B cell (primary cell): ENCODE measurements at regions not wholly inside any gene's neighbourhood (a gene's known extent, or its start where the extent isn't known, plus 50 kb on each side); places are given as distances from the start of the nearest gene placed in this dataset.

Experiments used
- ATAC-seq: fragments of 200-7000 bp; cut with Tn5 transposase; one replicate; pipeline ENCODE4 v1.10.0; 2021; ENCODE audit warnings: low read depth, mild to moderate bottlenecking, moderate number of reproducible peaks, moderate library complexity
- CTCF ChIA-PET: fragments of 350-600 bp; sonication (Branson Sonifier 250); formaldehyde crosslinking; loops from one replicate; lab custom pipeline; 2021; ENCODE audit warnings: antibody characterized with exemption, inconsistent platforms; lab: Charles Lee
- POLR2A ChIA-PET: fragments of 350-600 bp; sonication (Branson Sonifier 250); formaldehyde crosslinking; loops from one replicate; lab custom pipeline; 2021; ENCODE audit warnings: antibody characterized with exemption; lab: Charles Lee
- DNase-seq: peaks from one replicate; pipeline ENCODE4 v3.0.0; 2013
- H2AFZ ChIP-seq: 2 replicates; pipeline ENCODE4 v1.6.1; 2012; ENCODE audit warnings: mild to moderate bottlenecking, low read depth, low read length; ENCODE audit not compliant: insufficient read depth, poor library complexity, severe bottlenecking
- H3K27ac ChIP-seq, 2 donors: 1 replicate in 1 of 2; 2 replicates in 1 of 2; pipeline ENCODE4 v1.5.1; 2012 to 2013; ENCODE audit warnings: low read length in 2 of 2, mild to moderate bottlenecking in 2 of 2, moderate library complexity in 1 of 2
- H3K27me3 ChIP-seq, 4 experiments: fragments of 200-600 bp in 1 of 4; sonication (generic) in 1 of 4; replicated peaks in 1 of 4; 1 replicate in 2 of 4; 2 replicates in 2 of 4; pipeline versions ENCODE4 v1.6.1 to v1.7.0; 2013 to 2016; ENCODE audit warnings: low read length in 3 of 4, mild to moderate bottlenecking in 2 of 4, mixed read lengths in 1 of 4, moderate library complexity in 1 of 4; ENCODE audit not compliant: insufficient read depth in 4 of 4, control insufficient read depth in 3 of 4; ENCODE audit errors: control extremely low read depth in 1 of 4
- H3K36me3 ChIP-seq, 2 experiments: replicated peaks in 1 of 2; 1 replicate in 1 of 2; 2 replicates in 1 of 2; pipeline versions ENCODE4 v1.6.1 to v1.7.1; 2013; ENCODE audit warnings: low read length in 1 of 2; ENCODE audit not compliant: insufficient read depth in 2 of 2, control insufficient read depth in 1 of 2; ENCODE audit errors: control extremely low read depth in 1 of 2, extremely low read depth in 1 of 2
- H3K4me1 ChIP-seq, 2 donors: fragments of 200-600 bp in 1 of 2; sonication (generic) in 1 of 2; 1 replicate in 1 of 2; 2 replicates in 1 of 2; pipeline versions ENCODE4 v1.5.1 to v1.6.1; 2013 to 2017; ENCODE audit warnings: low read length in 2 of 2; ENCODE audit not compliant: control insufficient read depth in 2 of 2, insufficient read depth in 2 of 2
- H3K4me2 ChIP-seq: replicated peaks from 2 replicates; pipeline ENCODE3; 2012; ENCODE audit warnings: mild to moderate bottlenecking, low read depth, low read length; ENCODE audit not compliant: poor library complexity, severe bottlenecking
- H3K4me3 ChIP-seq, 5 experiments: fragments of 200-600 bp in 1 of 5; sonication (generic) in 1 of 5; 1 replicate in 3 of 5; 2 replicates in 2 of 5; pipeline versions ENCODE4 v1.5.1 to v1.7.0; 2011 to 2016; ENCODE audit warnings: low read length in 4 of 5, mild to moderate bottlenecking in 4 of 5, low read depth in 2 of 5, control low read depth in 1 of 5, moderate library complexity in 1 of 5; ENCODE audit not compliant: insufficient read depth in 1 of 5; ENCODE audit errors: control extremely low read depth in 1 of 5, extremely low read depth in 1 of 5
- H3K79me2 ChIP-seq: fragments of 200-600 bp; sonication (generic); one replicate; pipeline ENCODE4 v1.6.0; 2016; ENCODE audit warnings: low read length; ENCODE audit not compliant: control insufficient read depth, insufficient read depth
- H3K9ac ChIP-seq: fragments of 200-600 bp; sonication (generic); 2 replicates; pipeline ENCODE4 v1.6.1; 2017; ENCODE audit warnings: mild to moderate bottlenecking, low read length, moderate library complexity
- H3K9me3 ChIP-seq, 3 donors: one replicate each; pipeline versions ENCODE4 v1.6.1 to v1.7.1; 2013; ENCODE audit warnings: low read length in 2 of 3; ENCODE audit not compliant: control insufficient read depth in 2 of 3, insufficient read depth in 1 of 3; ENCODE audit errors: control extremely low read depth in 1 of 3
- H4K20me1 ChIP-seq: 2 replicates; pipeline ENCODE4 v1.6.0; 2012; ENCODE audit warnings: mild to moderate bottlenecking, low read length; ENCODE audit not compliant: insufficient read depth, control insufficient read depth, poor library complexity, severe bottlenecking
- H3K27ac Mint-ChIP-seq: one replicate; pipeline ENCODE4 v1.8.0; 2021; ENCODE audit warnings: mixed read lengths
- H3K27me3 Mint-ChIP-seq: one replicate; pipeline ENCODE4 v1.8.0; 2021; ENCODE audit warnings: mixed read lengths
- H3K4me1 Mint-ChIP-seq: one replicate; pipeline ENCODE4 v1.8.0; 2021; ENCODE audit warnings: mixed read lengths
- H3K4me3 Mint-ChIP-seq: one replicate; pipeline ENCODE4 v1.8.0; 2021; ENCODE audit warnings: mixed read lengths
- H3K9me3 Mint-ChIP-seq: one replicate; pipeline ENCODE4 v1.8.0; 2022; ENCODE audit warnings: mixed read lengths; ENCODE audit not compliant: insufficient read depth
- EZH2 ChIP-seq: IDR thresholded peaks from 2 replicates; pipeline ENCODE4 v1.6.1; 2012; ENCODE audit warnings: borderline replicate concordance, low read depth, mild to moderate bottlenecking, moderate library complexity, low read length; ENCODE audit not compliant: insufficient read depth, poor library complexity, severe bottlenecking
- WGBS: methylation state at CpG from one replicate; pipeline ENCODE4 v1.1.5; 2013; ENCODE audit warnings: missing lambda C conversion rate; ENCODE audit not compliant: insufficient coverage; 5-methylcytosine and 5-hydroxymethylcytosine counted together
- intact Hi-C: fragments of 100-400 bp; cut with micrococcal nuclease; formaldehyde crosslinking; loops from one replicate; pipeline ENCODE4 v1.10.0; 2022
- TF ChIP-seq, protein P1 (sequence below): fragments of 200-600 bp; IDR thresholded peaks from one replicate; pipeline ENCODE4 v1.8.0; 2022; ENCODE audit warnings: antibody characterized with exemption, mild to moderate bottlenecking

DNA sequence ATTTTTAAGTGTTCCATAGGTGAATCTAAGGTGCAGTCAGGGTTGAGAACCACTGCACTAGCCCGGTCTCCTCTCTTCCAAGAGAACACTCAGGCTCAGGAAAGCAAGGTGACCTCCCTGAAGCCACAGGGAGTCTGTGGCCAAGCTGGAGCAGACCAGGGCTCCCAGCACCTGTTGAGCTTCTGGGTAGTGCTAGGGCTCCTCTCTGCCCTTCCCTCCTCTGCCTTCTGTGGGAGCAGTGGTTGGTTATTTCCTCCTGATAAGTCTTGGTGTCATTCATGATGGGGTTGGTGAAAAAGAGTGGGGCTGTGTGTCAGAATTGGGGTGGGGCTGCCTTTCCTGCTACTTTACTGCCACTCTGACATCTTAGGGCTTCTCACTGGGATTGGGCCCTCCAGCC lies 163.1 kb upstream of the UMPS start:
- intact Hi-C loops = no loop called here
- Histone ChIP-seq H4K20me1 (no peaks in the 10 kb centered on the region), H3K27ac (no peak overlapping the region), H3K36me3 (no peaks in the 10 kb centered on the region), H3K9me3 (no peaks in the 10 kb centered on the region), H3K27me3 (peaks cover 0 to 6% (median 2%) of the 10 kb centered on the region in 4 experiments), H3K4me3 (no peak overlapping the region), H3K9ac (no peak overlapping the region), H3K79me2 (no peaks in the 10 kb centered on the region), H2AFZ (no peak overlapping the region), H3K4me1 (no peaks in the 10 kb centered on the region), H3K4me2 (no peak overlapping the region)
- 60% methylated on average over 1 of the region's 1 CpG for WGBS
- no peak for ATAC-seq
- Mint-ChIP-seq H3K4me3 (no peak overlapping the region), H3K27ac (no peak overlapping the region), H3K27me3 (peaks cover 9% of the 10 kb centered on the region), H3K9me3 (no peaks in the 10 kb centered on the region), H3K4me1 (peaks cover 3% of the 10 kb centered on the region)
- POLR2A ChIA-PET = no interaction called here
- DNase-seq = no peak
- CTCF ChIA-PET = interaction anchor here (10.1 kb wide), 1 partner anchor 120 kb away, joined by 145 read pairs; no protein-coding TSS in a partner anchor
- TF ChIP-seq, protein P1, sequence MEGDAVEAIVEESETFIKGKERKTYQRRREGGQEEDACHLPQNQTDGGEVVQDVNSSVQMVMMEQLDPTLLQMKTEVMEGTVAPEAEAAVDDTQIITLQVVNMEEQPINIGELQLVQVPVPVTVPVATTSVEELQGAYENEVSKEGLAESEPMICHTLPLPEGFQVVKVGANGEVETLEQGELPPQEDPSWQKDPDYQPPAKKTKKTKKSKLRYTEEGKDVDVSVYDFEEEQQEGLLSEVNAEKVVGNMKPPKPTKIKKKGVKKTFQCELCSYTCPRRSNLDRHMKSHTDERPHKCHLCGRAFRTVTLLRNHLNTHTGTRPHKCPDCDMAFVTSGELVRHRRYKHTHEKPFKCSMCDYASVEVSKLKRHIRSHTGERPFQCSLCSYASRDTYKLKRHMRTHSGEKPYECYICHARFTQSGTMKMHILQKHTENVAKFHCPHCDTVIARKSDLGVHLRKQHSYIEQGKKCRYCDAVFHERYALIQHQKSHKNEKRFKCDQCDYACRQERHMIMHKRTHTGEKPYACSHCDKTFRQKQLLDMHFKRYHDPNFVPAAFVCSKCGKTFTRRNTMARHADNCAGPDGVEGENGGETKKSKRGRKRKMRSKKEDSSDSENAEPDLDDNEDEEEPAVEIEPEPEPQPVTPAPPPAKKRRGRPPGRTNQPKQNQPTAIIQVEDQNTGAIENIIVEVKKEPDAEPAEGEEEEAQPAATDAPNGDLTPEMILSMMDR = no peak
- no peak for TF ChIP-seq EZH2

DNA sequence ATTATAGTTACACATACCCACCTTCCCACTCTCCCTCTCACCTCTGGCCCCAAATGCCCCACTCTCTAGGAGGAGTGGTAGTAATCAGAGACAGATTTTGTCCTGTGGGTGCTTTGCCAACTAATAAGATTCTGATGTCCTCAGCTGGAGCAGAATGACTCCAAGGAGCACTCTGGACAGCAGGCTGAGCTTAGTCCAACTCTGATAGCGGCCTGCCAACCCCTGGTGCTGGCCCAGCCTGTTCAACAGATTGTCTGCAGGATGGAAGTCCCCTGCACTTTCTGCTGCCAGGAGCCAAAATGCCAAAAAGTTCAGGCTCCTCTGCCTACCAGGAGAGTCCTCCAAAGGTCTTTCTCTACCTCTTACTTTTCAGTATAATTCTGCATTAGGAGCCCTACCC lies 160.5 kb upstream of the UMPS start:
- Histone ChIP-seq H3K9me3 (no peaks in the 10 kb centered on the region), H3K79me2 (no peaks in the 10 kb centered on the region), H3K36me3 (no peaks in the 10 kb centered on the region), H3K27me3 (peaks cover 0 to 6% (median 2%) of the 10 kb centered on the region in 4 experiments), H3K4me2 (no peak overlapping the region), H3K4me3 (no peak overlapping the region), H3K4me1 (no peaks in the 10 kb centered on the region), H2AFZ (no peak overlapping the region), H4K20me1 (no peaks in the 10 kb centered on the region), H3K27ac (no peak overlapping the region), H3K9ac (no peak overlapping the region)
- Mint-ChIP-seq H3K9me3 (no peaks in the 10 kb centered on the region), H3K4me3 (no peak overlapping the region), H3K27me3 (no peaks in the 10 kb centered on the region), H3K4me1 (peaks cover 3% of the 10 kb centered on the region), H3K27ac (no peak overlapping the region)
- ATAC-seq = no peak
- intact Hi-C loops = no loop called here
- POLR2A ChIA-PET = no interaction called here
- CTCF ChIA-PET = interaction anchor here (1.2 to 3.6 kb wide), 3 partner anchors 8 to 119 kb away, joined by 3 to 35 read pairs (median 27); no protein-coding TSS in a partner anchor
- no peak for DNase-seq
- WGBS = 92% methylated on average over 1 of the region's 1 CpG
- TF ChIP-seq, protein P1 = no peak
- TF ChIP-seq EZH2 = no peak
